ENCODE measurements at regions not wholly inside any gene's neighbourhood (a gene's known extent, or its start where the extent isn't known, plus 50 kb on each side); places are given as distances from the start of the nearest gene placed in this dataset.

DNA sequence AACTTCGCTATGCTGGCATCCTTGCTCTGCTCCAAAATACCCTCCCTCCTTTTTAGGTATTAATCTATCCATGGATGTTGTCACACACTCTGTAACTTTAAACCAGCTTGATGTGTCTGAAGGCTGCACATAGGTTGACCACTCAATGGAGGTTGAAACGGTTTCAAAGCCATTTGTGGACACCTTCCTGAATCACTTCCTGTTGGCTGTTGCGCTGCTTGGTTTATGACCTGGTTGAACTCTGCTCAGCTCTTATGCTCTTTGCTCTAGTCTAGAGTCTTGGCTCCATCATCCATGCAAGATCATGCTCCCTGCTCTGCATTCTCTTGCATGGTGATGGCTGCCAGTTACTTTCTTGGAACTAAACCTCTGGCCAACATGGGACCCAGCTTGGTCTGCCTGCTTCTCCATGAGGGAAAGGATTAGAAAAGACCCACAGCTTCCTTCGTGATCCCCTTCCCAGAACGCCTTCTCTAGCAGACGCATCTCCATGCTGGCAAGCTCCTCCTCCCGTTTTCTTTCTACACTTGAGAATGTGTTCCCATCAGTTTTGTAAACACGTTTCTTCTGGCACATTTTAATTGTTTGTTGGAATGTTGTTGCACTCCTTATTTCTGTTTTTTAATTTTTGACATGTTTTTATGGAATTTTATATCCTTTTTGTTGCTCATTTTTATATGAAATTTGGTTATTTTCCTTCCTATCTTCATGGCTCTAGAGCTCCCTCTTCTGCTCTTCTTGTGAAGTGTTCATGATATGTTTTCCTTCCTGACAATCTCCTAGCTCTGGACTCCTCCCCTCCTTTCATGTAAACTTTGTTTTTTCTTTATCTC lies 149.8 kb downstream of the XPNPEP1 start:
- TF ChIP-seq ZNF600 (tag by site-specific recombination; IDR thresholded peaks at IDR 0.05), result no peak
- no peak for TF ChIP-seq ZNF549 (tag by site-specific recombination; IDR thresholded peaks at IDR 0.05)
- no peak for TF ChIP-seq TSHZ1 (tag by site-specific recombination; IDR thresholded peaks at IDR 0.05; ENCODE audit: borderline replicate concordance)
- TF ChIP-seq, protein P1, sequence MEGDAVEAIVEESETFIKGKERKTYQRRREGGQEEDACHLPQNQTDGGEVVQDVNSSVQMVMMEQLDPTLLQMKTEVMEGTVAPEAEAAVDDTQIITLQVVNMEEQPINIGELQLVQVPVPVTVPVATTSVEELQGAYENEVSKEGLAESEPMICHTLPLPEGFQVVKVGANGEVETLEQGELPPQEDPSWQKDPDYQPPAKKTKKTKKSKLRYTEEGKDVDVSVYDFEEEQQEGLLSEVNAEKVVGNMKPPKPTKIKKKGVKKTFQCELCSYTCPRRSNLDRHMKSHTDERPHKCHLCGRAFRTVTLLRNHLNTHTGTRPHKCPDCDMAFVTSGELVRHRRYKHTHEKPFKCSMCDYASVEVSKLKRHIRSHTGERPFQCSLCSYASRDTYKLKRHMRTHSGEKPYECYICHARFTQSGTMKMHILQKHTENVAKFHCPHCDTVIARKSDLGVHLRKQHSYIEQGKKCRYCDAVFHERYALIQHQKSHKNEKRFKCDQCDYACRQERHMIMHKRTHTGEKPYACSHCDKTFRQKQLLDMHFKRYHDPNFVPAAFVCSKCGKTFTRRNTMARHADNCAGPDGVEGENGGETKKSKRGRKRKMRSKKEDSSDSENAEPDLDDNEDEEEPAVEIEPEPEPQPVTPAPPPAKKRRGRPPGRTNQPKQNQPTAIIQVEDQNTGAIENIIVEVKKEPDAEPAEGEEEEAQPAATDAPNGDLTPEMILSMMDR (tag by site-specific recombination; IDR thresholded peaks at IDR 0.05), result peak; percentile 56
- no peak for TF ChIP-seq ZNF266 (tag by site-specific recombination; IDR thresholded peaks at IDR 0.05; ENCODE audit: low read depth)
- TF ChIP-seq ZBTB1 (tag by site-specific recombination; IDR thresholded peaks at IDR 0.05), result no peak
- no peak for TF ChIP-seq TCF7L2 (IDR thresholded peaks at IDR 0.05; ENCODE audit: borderline replicate concordance, low read depth, low read length)
